ENCODE measurements at regions not wholly inside any gene's neighbourhood (a gene's known extent, or its start where the extent isn't known, plus 50 kb on each side); places are given as distances from the start of the nearest gene placed in this dataset.

- DNase-seq: peak in 1 of 56 donors; percentile 1
Observed at GRCh38 chr6:48057601-48058000, 53.4 kb downstream of the PTCHD4 start.

GRCh38 chr6:48048451-48049146 is 62.4 kb downstream of the PTCHD4 start:
- DNase-seq: no peak

GRCh38 chr6:48041894-48042293 is 69.1 kb downstream of the PTCHD4 start:
- DNase-seq: no peak

GRCh38 chr6:48037946-48038345 is 73.1 kb downstream of the PTCHD4 start:
- DNase-seq: no peak

GRCh38 chr6:48036316-48036715 is 74.7 kb downstream of the PTCHD4 start:
- no peak for DNase-seq

GRCh38 chr6:48032151-48032550 is 78.8 kb downstream of the PTCHD4 start:
- DNase-seq: no peak

- no peak for DNase-seq
Observed at GRCh38 chr6:48031711-48032110, 79.3 kb downstream of the PTCHD4 start.

- no peak for DNase-seq
Observed at GRCh38 chr6:48027704-48028435, 83.1 kb downstream of the PTCHD4 start.

- DNase-seq: no peak
Observed at GRCh38 chr6:48024956-48025355, 86.0 kb downstream of the PTCHD4 start.

- no peak for DNase-seq
Observed at GRCh38 chr6:48021904-48022303, 89.1 kb downstream of the PTCHD4 start.

GRCh38 chr6:48016020-48016755 is 94.8 kb downstream of the PTCHD4 start:
- DNase-seq: no peak

- no peak for DNase-seq
Observed at GRCh38 chr6:47992809-47993208, 118.2 kb downstream of the PTCHD4 start.

- no peak for DNase-seq
Observed at GRCh38 chr6:47983491-47983890, 127.5 kb downstream of the PTCHD4 start.

GRCh38 chr6:47977314-47977713 is 133.7 kb downstream of the PTCHD4 start:
- no peak for DNase-seq

- DNase-seq: no peak
Observed at GRCh38 chr6:47974106-47974505, 136.9 kb downstream of the PTCHD4 start.

GRCh38 chr6:47970826-47971225 is 140.2 kb downstream of the PTCHD4 start:
- no peak for DNase-seq

- no peak for DNase-seq
Observed at GRCh38 chr6:47967843-47968242, 143.2 kb downstream of the PTCHD4 start.

GRCh38 chr6:47964969-47965368 is 146.0 kb downstream of the PTCHD4 start:
- no peak for DNase-seq

- no peak for DNase-seq
Observed at GRCh38 chr6:47952640-47953039, 158.4 kb downstream of the PTCHD4 start.

GRCh38 chr6:47944846-47945245 is 163.0 kb downstream of the OPN5 start:
- no peak for DNase-seq

- DNase-seq: no peak
Observed at GRCh38 chr6:47938405-47938804, 156.6 kb downstream of the OPN5 start.

GRCh38 chr6:47936820-47937219 is 155.0 kb downstream of the OPN5 start:
- DNase-seq: no peak

Measured in nucleus accumbens (tissue), 56 donors.